ENCODE measurements at regions not wholly inside any gene's neighbourhood (a gene's known extent, or its start where the extent isn't known, plus 50 kb on each side); places are given as distances from the start of the nearest gene placed in this dataset.
"Not testable (repeated sequence)": the region's sequence is repeated elsewhere in the genome, so short reads cannot be mapped to it uniquely, and the experiment has no call there.

GRCh38 chr12:59408431-59408830, 187.4 kb upstream of the SLC16A7 start:
- no peak for DNase-seq (ENCODE audit: extremely low read depth in 1 of 11, low read depth in 9 of 11, low spot score in 4 of 11)

- no peak for DNase-seq (ENCODE audit: extremely low read depth in 1 of 11, low read depth in 9 of 11, low spot score in 4 of 11)
Observed at GRCh38 chr12:59407799-59408198, 188.0 kb upstream of the SLC16A7 start.

- DNase-seq (ENCODE audit: extremely low read depth in 1 of 11, low read depth in 9 of 11, low spot score in 4 of 11): no peak
Observed at GRCh38 chr12:59405992-59406391, 189.8 kb upstream of the SLC16A7 start.

- no peak for DNase-seq (ENCODE audit: extremely low read depth in 1 of 11, low read depth in 9 of 11, low spot score in 4 of 11)
Observed at GRCh38 chr12:59404109-59404650, 191.6 kb upstream of the SLC16A7 start.

GRCh38 chr12:59403259-59403932, 192.4 kb upstream of the SLC16A7 start:
- DNase-seq (ENCODE audit: extremely low read depth in 1 of 11, low read depth in 9 of 11, low spot score in 4 of 11): peak; percentile 23 to 67 (median 43)

GRCh38 chr12:59401862-59402261, 194.0 kb upstream of the SLC16A7 start:
- DNase-seq (ENCODE audit: extremely low read depth in 1 of 11, low read depth in 9 of 11, low spot score in 4 of 11): no peak

- DNase-seq (ENCODE audit: extremely low read depth in 1 of 11, low read depth in 9 of 11, low spot score in 4 of 11): no peak
Observed at GRCh38 chr12:59398164-59398563, 197.7 kb upstream of the SLC16A7 start.

- DNase-seq (ENCODE audit: extremely low read depth in 1 of 11, low read depth in 9 of 11, low spot score in 4 of 11): no peak
Observed at GRCh38 chr12:59396919-59397318, 198.9 kb upstream of the SLC16A7 start.

GRCh38 chr12:59396519-59396918, 199.3 kb upstream of the SLC16A7 start:
- no peak for DNase-seq (ENCODE audit: extremely low read depth in 1 of 11, low read depth in 9 of 11, low spot score in 4 of 11)

- not testable (repeated sequence) for DNase-seq (ENCODE audit: extremely low read depth in 1 of 11, low read depth in 9 of 11, low spot score in 4 of 11)
Observed at GRCh38 chr12:59395310-59395709, 200.5 kb upstream of the SLC16A7 start.

- no peak for DNase-seq (ENCODE audit: extremely low read depth in 1 of 11, low read depth in 9 of 11, low spot score in 4 of 11)
Observed at GRCh38 chr12:59393506-59393905, 202.3 kb upstream of the SLC16A7 start.

GRCh38 chr12:59389968-59390576, 205.8 kb upstream of the SLC16A7 start:
- no peak for DNase-seq (ENCODE audit: extremely low read depth in 1 of 11, low read depth in 9 of 11, low spot score in 4 of 11)

- DNase-seq (ENCODE audit: extremely low read depth in 1 of 11, low read depth in 9 of 11, low spot score in 4 of 11): no peak
Observed at GRCh38 chr12:59388694-59389093, 207.1 kb upstream of the SLC16A7 start.

GRCh38 chr12:59388176-59388575, 207.7 kb upstream of the SLC16A7 start:
- no peak for DNase-seq (ENCODE audit: extremely low read depth in 1 of 11, low read depth in 9 of 11, low spot score in 4 of 11)

- DNase-seq (ENCODE audit: extremely low read depth in 1 of 11, low read depth in 9 of 11, low spot score in 4 of 11): no peak
Observed at GRCh38 chr12:59386236-59386635, 209.6 kb upstream of the SLC16A7 start.

- no peak for DNase-seq (ENCODE audit: extremely low read depth in 1 of 11, low read depth in 9 of 11, low spot score in 4 of 11)
Observed at GRCh38 chr12:59383079-59383822, 212.6 kb upstream of the SLC16A7 start.

GRCh38 chr12:59382282-59383078, 213.3 kb upstream of the SLC16A7 start:
- no peak for DNase-seq (ENCODE audit: extremely low read depth in 1 of 11, low read depth in 9 of 11, low spot score in 4 of 11)

- DNase-seq (ENCODE audit: extremely low read depth in 1 of 11, low read depth in 9 of 11, low spot score in 4 of 11): no peak
Observed at GRCh38 chr12:59381106-59381505, 214.7 kb upstream of the SLC16A7 start.

GRCh38 chr12:59375633-59376032, 220.2 kb upstream of the SLC16A7 start:
- no peak for DNase-seq (ENCODE audit: extremely low read depth in 1 of 11, low read depth in 9 of 11, low spot score in 4 of 11)
